HEK293T (cell line): ENCODE measurements at regions not wholly inside any gene's neighbourhood (a gene's known extent, or its start where the extent isn't known, plus 50 kb on each side); places are given as distances from the start of the nearest gene placed in this dataset.

Experiments
- BHLHE40 ChIP-seq: fragments of 450-650 bp; IDR thresholded peaks from 2 replicates; pipeline ENCODE4 v1.6.1; 2016; ENCODE audit warnings: mild to moderate bottlenecking, moderate library complexity, borderline replicate concordance
- FOXK2 ChIP-seq: fragments of 450-650 bp; IDR thresholded peaks from 2 replicates; pipeline ENCODE4 v1.6.1; 2016; ENCODE audit warnings: mild to moderate bottlenecking
- FOXM1 ChIP-seq: fragments of 450-650 bp; IDR thresholded peaks from 2 replicates; pipeline ENCODE4 v1.6.1; 2017; ENCODE audit warnings: mild to moderate bottlenecking, borderline replicate concordance
- NFRKB ChIP-seq: fragments of 450-650 bp; IDR thresholded peaks from 2 replicates; pipeline ENCODE4 v1.6.1; 2016; ENCODE audit warnings: mild to moderate bottlenecking, moderate library complexity
- PKNOX1 ChIP-seq: fragments of 450-650 bp; IDR thresholded peaks from 2 replicates; pipeline ENCODE4 v1.6.1; 2016
- SP1 ChIP-seq: fragments of 450-650 bp; IDR thresholded peaks from 2 replicates; pipeline ENCODE4 v1.6.1; 2017
- SUZ12 ChIP-seq: fragments of 450-650 bp; IDR thresholded peaks from 2 replicates; pipeline ENCODE4 v1.6.1; 2016; ENCODE audit warnings: mild to moderate bottlenecking
- TARDBP ChIP-seq: fragments of 450-650 bp; IDR thresholded peaks from 2 replicates; pipeline ENCODE4 v1.6.1; 2016
- ZNF384 ChIP-seq: fragments of 450-650 bp; IDR thresholded peaks from 2 replicates; pipeline ENCODE4 v1.6.1; 2016

GRCh38 chr1:43052322-43052721 lies 93.7 kb upstream of the SLC2A1 start:
- no peak for TF ChIP-seq SP1
- no peak for TF ChIP-seq TARDBP
- no peak for TF ChIP-seq NFRKB
- TF ChIP-seq FOXM1, result no peak
- TF ChIP-seq PKNOX1, result no peak
- no peak for TF ChIP-seq FOXK2
- TF ChIP-seq BHLHE40, result no peak
- no peak for TF ChIP-seq SUZ12
- TF ChIP-seq ZNF384, result no peak
